Fibroblast of lung (primary cell): ENCODE measurements at regions not wholly inside any gene's neighbourhood (a gene's known extent, or its start where the extent isn't known, plus 50 kb on each side); places are given as distances from the start of the nearest gene placed in this dataset.
A peak's percentile ranks its signal among the peaks of the same experiment; 100 is the strongest.

Source experiments
- DNase-seq, 2 donors: peaks; one replicate each; pipeline versions ENCODE4 v3.0.0 to v3.0.0-alpha.2; 2010; ENCODE audit warnings: low read depth in 2 of 2
- H2AFZ ChIP-seq: 2 replicates; pipeline ENCODE4 v1.5.1; 2012; ENCODE audit warnings: low read length, control low read depth, inconsistent platforms
- H3K27ac ChIP-seq: 2 replicates; pipeline ENCODE4 v1.5.1; 2011; ENCODE audit warnings: low read length, control low read depth; ENCODE audit not compliant: insufficient read depth
- H3K27me3 ChIP-seq: 2 replicates; pipeline ENCODE4 v1.5.1; 2011; ENCODE audit warnings: mild to moderate bottlenecking, low read length; ENCODE audit not compliant: control insufficient read depth, insufficient read depth
- H3K36me3 ChIP-seq: 2 replicates; pipeline ENCODE4 v1.5.1; 2011; ENCODE audit warnings: low read length; ENCODE audit not compliant: control insufficient read depth, insufficient read depth
- H3K4me1 ChIP-seq: 2 replicates; pipeline ENCODE4 v1.5.1; 2011; ENCODE audit warnings: low read length; ENCODE audit not compliant: control insufficient read depth, insufficient read depth; ENCODE audit errors: extremely low read depth
- H3K4me2 ChIP-seq: 2 replicates; pipeline ENCODE4 v1.5.1; 2011; ENCODE audit warnings: low read length, control low read depth; ENCODE audit not compliant: insufficient read depth; ENCODE audit errors: extremely low read depth
- H3K4me3 ChIP-seq, 4 experiments: fragments of 200-600 bp in 1 of 4; sonication (generic) in 1 of 4; replicated peaks in 1 of 4; 2 replicates each; pipeline ENCODE4 v1.5.1; 2011 to 2016; ENCODE audit warnings: low read length in 4 of 4, low read depth in 3 of 4, mild to moderate bottlenecking in 3 of 4, control low read depth in 2 of 4, inconsistent platforms in 1 of 4, mixed read lengths in 1 of 4; ENCODE audit not compliant: insufficient read depth in 1 of 4; ENCODE audit errors: control extremely low read depth in 1 of 4
- H3K79me2 ChIP-seq: 2 replicates; pipeline ENCODE4 v1.5.1; 2012; ENCODE audit warnings: mild to moderate bottlenecking, low read length, inconsistent platforms; ENCODE audit not compliant: control insufficient read depth, insufficient read depth
- H3K9ac ChIP-seq: 2 replicates; pipeline ENCODE4 v1.5.1; 2011; ENCODE audit warnings: mild to moderate bottlenecking, low read length, control low read depth; ENCODE audit not compliant: insufficient read depth
- H3K9me3 ChIP-seq: 2 replicates; pipeline ENCODE4 v1.5.1; 2012; ENCODE audit warnings: low read depth, low read length; ENCODE audit not compliant: control insufficient read depth, insufficient read depth
- H4K20me1 ChIP-seq: 2 replicates; pipeline ENCODE4 v1.5.1; 2011; ENCODE audit warnings: low read length; ENCODE audit not compliant: control insufficient read depth, insufficient read depth; ENCODE audit errors: extremely low read depth
- EZH2 ChIP-seq: IDR thresholded peaks from 2 replicates; pipeline ENCODE4 v1.5.1; 2012; ENCODE audit warnings: low read length, control low read depth, mild to moderate bottlenecking; ENCODE audit errors: missing control alignments
- TF ChIP-seq, protein P1 (sequence below), 2 donors: IDR thresholded peaks in 1 of 2; conservative IDR thresholded peaks in 1 of 2; 1 replicate in 1 of 2; 2 replicates in 1 of 2; pipeline ENCODE4 v1.5.1; 2011 to 2012; ENCODE audit warnings: low read length in 2 of 2, control low read depth in 1 of 2, inconsistent platforms in 1 of 2, low read depth in 1 of 2, mild to moderate bottlenecking in 1 of 2

DNA sequence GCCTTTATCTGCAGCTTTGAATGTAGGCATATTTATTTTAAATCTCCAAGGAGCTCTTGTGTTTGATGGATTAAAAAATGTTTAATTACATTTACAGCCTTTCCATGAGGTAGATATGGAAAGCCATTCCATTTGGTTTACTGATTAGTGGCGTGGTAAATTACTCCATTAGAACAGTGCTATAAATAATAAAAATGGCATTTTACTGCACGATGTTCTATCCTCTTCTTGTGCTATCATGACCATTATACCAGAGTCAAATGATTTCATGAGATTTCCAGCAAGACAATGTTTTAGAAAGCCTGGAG is 250.9 kb upstream of the HTR2A start:
- no peaks in the 10 kb centered on the region for H3K9me3 ChIP-seq
- no peak for DNase-seq
- H3K9ac ChIP-seq = no peak overlapping the region
- H2AFZ ChIP-seq = no peak overlapping the region
- no peak overlapping the region for H3K4me2 ChIP-seq
- no peak for TF ChIP-seq EZH2
- no peak overlapping the region for H3K27ac ChIP-seq
- H4K20me1 ChIP-seq = no peaks in the 10 kb centered on the region
- H3K4me1 ChIP-seq = no peaks in the 10 kb centered on the region
- no peaks in the 10 kb centered on the region for H3K27me3 ChIP-seq
- H3K79me2 ChIP-seq = no peaks in the 10 kb centered on the region
- H3K36me3 ChIP-seq = no peaks in the 10 kb centered on the region
- H3K4me3 ChIP-seq = no peak overlapping the region

DNA sequence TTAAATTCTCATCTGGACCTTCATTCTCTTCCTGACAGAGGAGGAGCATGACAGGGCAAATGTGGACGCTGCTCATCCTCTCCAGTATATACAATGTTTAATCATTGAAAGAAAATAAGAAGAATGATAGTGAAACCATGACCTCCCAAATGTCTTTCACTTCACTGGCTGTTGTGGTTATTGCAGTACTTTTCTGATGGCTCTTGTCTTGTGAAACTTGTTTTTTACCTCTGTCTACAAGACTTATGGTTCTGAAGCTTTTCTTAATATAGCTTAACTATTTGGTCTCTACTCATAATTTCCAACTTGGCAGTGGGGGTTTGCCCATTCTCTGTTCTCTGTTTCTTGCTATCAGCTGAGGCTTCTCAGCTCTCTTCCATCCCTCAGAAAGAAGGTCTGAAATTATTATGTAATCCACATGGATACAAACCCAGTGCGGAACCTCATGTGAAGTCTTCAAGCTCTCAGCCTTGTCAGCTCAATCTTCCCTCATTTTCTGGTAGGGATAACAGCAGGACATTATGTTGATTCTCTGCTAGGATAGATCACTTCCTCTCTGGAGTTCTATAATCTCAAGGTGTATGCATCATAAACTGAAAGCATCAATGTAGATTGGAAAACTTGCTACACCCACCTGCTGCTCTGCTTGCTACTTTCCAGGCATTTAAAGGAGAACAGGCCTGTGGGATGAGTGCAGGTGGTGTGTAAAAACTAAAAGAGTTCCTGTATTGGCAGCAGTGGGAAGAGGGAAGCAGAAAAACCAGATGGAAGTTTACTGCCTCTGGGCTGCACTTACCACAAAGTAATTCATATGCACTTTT is 250.3 kb upstream of the HTR2A start:
- Histone ChIP-seq H3K27ac (no peak overlapping the region), H3K9me3 (no peaks in the 10 kb centered on the region), H3K27me3 (no peaks in the 10 kb centered on the region), H2AFZ (no peak overlapping the region), H3K4me3 (no peak overlapping the region), H3K79me2 (no peaks in the 10 kb centered on the region), H3K4me1 (no peaks in the 10 kb centered on the region), H4K20me1 (no peaks in the 10 kb centered on the region), H3K9ac (no peak overlapping the region), H3K36me3 (no peaks in the 10 kb centered on the region), H3K4me2 (no peak overlapping the region)
- DNase-seq = no peak
- TF ChIP-seq, protein P1, sequence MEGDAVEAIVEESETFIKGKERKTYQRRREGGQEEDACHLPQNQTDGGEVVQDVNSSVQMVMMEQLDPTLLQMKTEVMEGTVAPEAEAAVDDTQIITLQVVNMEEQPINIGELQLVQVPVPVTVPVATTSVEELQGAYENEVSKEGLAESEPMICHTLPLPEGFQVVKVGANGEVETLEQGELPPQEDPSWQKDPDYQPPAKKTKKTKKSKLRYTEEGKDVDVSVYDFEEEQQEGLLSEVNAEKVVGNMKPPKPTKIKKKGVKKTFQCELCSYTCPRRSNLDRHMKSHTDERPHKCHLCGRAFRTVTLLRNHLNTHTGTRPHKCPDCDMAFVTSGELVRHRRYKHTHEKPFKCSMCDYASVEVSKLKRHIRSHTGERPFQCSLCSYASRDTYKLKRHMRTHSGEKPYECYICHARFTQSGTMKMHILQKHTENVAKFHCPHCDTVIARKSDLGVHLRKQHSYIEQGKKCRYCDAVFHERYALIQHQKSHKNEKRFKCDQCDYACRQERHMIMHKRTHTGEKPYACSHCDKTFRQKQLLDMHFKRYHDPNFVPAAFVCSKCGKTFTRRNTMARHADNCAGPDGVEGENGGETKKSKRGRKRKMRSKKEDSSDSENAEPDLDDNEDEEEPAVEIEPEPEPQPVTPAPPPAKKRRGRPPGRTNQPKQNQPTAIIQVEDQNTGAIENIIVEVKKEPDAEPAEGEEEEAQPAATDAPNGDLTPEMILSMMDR (conservative IDR thresholded peaks at IDR 0.05 in 1 of 2, IDR thresholded peaks at IDR 0.05 in 1 of 2; ENCODE audit: low read depth in 1 of 2, low read length in 2 of 2) = no peak
- no peak for TF ChIP-seq EZH2

DNA sequence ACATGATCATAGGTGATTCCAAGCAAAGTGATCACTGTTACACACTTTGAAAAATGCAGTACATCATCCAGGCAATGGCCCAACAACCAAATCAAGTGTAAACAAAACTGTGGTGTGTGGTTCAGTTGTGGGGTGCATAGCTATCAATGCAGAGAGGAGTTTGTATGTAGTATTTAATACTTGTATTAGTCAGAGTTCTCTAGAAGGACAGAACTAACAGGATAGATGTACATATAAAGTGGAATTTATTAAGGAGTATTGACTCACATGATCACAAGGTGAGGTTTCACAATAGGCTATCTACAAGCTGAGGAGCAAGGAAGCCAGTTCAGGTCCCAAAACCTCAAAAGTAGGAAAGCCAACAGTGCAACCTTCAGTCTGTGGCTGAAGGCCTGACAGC is 249.3 kb upstream of the HTR2A start:
- Histone ChIP-seq H3K79me2 (no peaks in the 10 kb centered on the region), H3K27me3 (no peaks in the 10 kb centered on the region), H3K27ac (no peak overlapping the region), H3K9me3 (no peaks in the 10 kb centered on the region), H3K4me2 (no peak overlapping the region), H3K36me3 (no peaks in the 10 kb centered on the region), H4K20me1 (no peaks in the 10 kb centered on the region), H3K4me1 (no peaks in the 10 kb centered on the region), H2AFZ (no peak overlapping the region), H3K9ac (no peak overlapping the region), H3K4me3 (no peak overlapping the region)
- peak; percentile 53 to 83 for DNase-seq
- no peak for TF ChIP-seq EZH2
- TF ChIP-seq, protein P1 (conservative IDR thresholded peaks at IDR 0.05 in 1 of 2, IDR thresholded peaks at IDR 0.05 in 1 of 2; ENCODE audit: low read depth in 1 of 2, low read length in 2 of 2) = no peak
